HFFc6 (cell line): ENCODE measurements at regions not wholly inside any gene's neighbourhood (a gene's known extent, or its start where the extent isn't known, plus 50 kb on each side); places are given as distances from the start of the nearest gene placed in this dataset.

Experiments used
- DNase-seq: peaks from one replicate; pipeline ENCODE4 v3.0.0-alpha.2; 2018
- H3K27ac Mint-ChIP-seq: 2 replicates; pipeline ENCODE4 v1.8.0; 2020; ENCODE audit warnings: mild to moderate bottlenecking, mixed read lengths
- H3K27me3 Mint-ChIP-seq: 2 replicates; pipeline ENCODE4 v1.8.0; 2021; ENCODE audit warnings: mild to moderate bottlenecking, moderate library complexity, mixed read lengths; ENCODE audit not compliant: insufficient read depth
- H3K36me3 Mint-ChIP-seq: 2 replicates; pipeline ENCODE4 v1.8.0; 2021; ENCODE audit warnings: low read depth, mixed read lengths
- H3K4me1 Mint-ChIP-seq: 2 replicates; pipeline ENCODE4 v1.8.0; 2020; ENCODE audit warnings: low read depth, mixed read lengths
- H3K4me3 Mint-ChIP-seq: 2 replicates; pipeline ENCODE4 v1.8.0; 2020; ENCODE audit warnings: mild to moderate bottlenecking, moderate library complexity, mixed read lengths
- H3K9me3 Mint-ChIP-seq: 2 replicates; pipeline ENCODE4 v1.8.0; 2020; ENCODE audit warnings: mild to moderate bottlenecking, mixed read lengths
- CTCF ChIP-seq: fragments of 200-600 bp; sonication (generic); IDR thresholded peaks from 2 replicates; pipeline ENCODE4 v1.5.0; 2021; ENCODE audit warnings: antibody characterized with exemption, mild to moderate bottlenecking

GRCh38 chr12:73947326-73948026 lies 590.2 kb upstream of the ATXN7L3B start:
- Mint-ChIP-seq H3K27ac (no peak overlapping the region), H3K4me1 (no peaks in the 10 kb centered on the region), H3K4me3 (no peak overlapping the region), H3K36me3 (no peaks in the 10 kb centered on the region), H3K27me3 (no peaks in the 10 kb centered on the region), H3K9me3 (peaks cover 37% of the 10 kb centered on the region)
- DNase-seq = no peak
- no peak for TF ChIP-seq CTCF

DNA sequence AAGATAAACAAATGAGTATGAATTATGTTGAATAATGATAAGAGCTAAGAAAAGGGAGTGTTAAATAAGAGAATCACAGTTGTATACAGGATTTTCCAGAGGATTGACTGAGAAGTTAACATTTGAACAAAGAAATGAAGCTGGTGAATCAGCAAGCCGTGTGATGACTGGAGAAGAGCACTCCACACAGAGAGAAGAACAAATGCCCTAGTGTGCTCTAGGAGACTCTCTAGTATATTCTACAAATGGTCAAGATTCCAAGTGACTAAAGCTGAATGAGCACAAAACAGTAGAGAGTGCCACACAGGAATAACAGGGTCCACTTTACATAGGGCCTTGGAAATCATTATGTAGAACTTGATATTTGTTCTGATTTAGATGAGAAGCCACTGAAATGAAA lies 587.1 kb upstream of the ATXN7L3B start:
- no peaks in the 10 kb centered on the region for H3K36me3 Mint-ChIP-seq
- H3K27me3 Mint-ChIP-seq = no peaks in the 10 kb centered on the region
- DNase-seq = no peak
- H3K27ac Mint-ChIP-seq = no peak overlapping the region
- H3K4me1 Mint-ChIP-seq = no peaks in the 10 kb centered on the region
- TF ChIP-seq CTCF = no peak
- no peak overlapping the region for H3K4me3 Mint-ChIP-seq
- peaks cover 37% of the 10 kb centered on the region for H3K9me3 Mint-ChIP-seq

DNA sequence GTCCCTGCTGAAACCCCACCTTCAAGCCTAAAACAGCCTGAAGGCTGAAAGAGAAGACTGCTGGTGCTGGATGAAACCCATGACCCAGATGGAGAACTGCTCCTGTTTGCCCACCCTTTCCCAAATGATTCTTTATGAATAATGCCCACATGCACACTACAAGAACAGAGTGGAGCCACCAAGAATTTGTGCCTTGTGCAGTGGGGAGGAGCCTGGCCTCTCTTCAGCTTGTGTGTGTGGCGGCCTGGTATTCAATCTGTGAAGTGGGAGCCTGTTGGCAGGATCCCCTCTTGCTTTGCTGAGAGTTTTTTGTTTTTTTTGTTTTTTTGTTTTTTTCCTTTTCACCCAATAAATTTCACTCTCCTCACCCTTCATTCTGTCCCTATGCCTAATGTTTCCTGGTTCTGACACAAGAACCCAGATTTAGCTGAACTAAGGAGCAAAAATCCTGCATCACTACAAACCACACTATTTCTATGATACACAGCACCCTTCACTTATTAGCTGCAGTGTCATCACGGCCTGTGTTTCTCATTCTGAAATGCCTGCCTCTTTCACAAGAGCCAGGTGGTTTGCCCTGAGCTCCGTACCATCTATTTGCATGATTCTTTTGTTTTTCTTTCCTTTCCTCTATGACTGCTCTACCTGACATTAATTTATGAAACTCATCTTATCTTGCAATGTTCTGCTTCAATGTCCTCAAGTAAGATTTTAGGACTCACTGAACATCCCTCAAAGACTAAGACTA lies 585.5 kb upstream of the ATXN7L3B start:
- no peaks in the 10 kb centered on the region for H3K4me1 Mint-ChIP-seq
- no peak overlapping the region for H3K4me3 Mint-ChIP-seq

DNA sequence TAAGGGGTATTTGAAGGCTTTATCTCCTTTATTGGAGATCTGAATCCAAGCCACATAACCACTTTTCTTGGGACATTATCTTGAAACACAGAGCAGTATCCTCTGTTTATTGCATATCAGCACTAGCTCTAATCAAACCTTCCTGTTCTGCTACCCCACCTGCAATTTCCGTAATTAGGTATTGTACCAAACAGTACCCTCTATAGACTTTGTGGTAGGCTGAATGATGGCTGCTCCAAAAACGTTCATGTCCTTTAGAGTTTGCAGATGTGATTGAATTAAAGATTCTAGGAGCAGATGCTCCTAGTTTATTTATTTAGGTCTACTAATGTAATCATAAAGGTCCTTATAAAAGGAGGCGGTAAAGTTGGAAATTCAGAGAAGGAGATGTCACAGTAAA lies 573.0 kb upstream of the ATXN7L3B start:
- DNase-seq = no peak
- H3K4me3 Mint-ChIP-seq = no peak overlapping the region
- H3K27ac Mint-ChIP-seq = no peak overlapping the region
- TF ChIP-seq CTCF = no peak
- no peaks in the 10 kb centered on the region for H3K27me3 Mint-ChIP-seq
- H3K9me3 Mint-ChIP-seq = peaks cover 26% of the 10 kb centered on the region
- H3K4me1 Mint-ChIP-seq = no peaks in the 10 kb centered on the region
- no peaks in the 10 kb centered on the region for H3K36me3 Mint-ChIP-seq

More for the DNA sequence above, 585.5 kb upstream of the ATXN7L3B start:
- Mint-ChIP-seq H3K27ac (no peak overlapping the region), H3K9me3 (peaks cover 28% of the 10 kb centered on the region), H3K36me3 (no peaks in the 10 kb centered on the region), H3K27me3 (no peaks in the 10 kb centered on the region)
- TF ChIP-seq CTCF = no peak
- no peak for DNase-seq

GRCh38 chr12:73973486-73973885 lies 564.1 kb upstream of the ATXN7L3B start:
- Mint-ChIP-seq H3K4me1 (no peaks in the 10 kb centered on the region), H3K36me3 (no peaks in the 10 kb centered on the region), H3K4me3 (no peak overlapping the region), H3K27me3 (no peaks in the 10 kb centered on the region; the same call in 1 of the 2 replicates), H3K27ac (no peak overlapping the region), H3K9me3 (peaks cover 42% of the 10 kb centered on the region)
- TF ChIP-seq CTCF = no peak
- DNase-seq = no peak
